ENCODE measurements at regions not wholly inside any gene's neighbourhood (a gene's known extent, or its start where the extent isn't known, plus 50 kb on each side); places are given as distances from the start of the nearest gene placed in this dataset.

DNA sequence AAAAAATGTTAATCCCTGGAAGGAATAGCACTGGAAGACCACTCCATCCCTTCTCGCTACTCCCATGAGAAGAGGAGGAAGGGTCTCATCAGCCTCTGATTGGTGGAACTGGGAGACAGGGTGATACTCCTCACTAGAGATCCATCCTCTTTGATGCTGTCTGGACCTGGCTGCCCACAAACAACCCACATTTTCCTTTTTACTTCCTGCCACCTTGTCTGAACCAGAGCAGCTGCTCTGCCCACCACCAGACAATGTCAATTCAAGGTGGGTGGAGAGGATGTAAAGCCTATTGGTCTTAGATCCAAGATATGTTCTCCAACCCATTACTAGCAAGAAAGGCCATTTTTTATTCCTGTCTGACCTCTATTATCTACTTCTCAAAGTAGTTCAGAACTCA lies 246.9 kb upstream of the TANK start:
- TF ChIP-seq, protein P1, sequence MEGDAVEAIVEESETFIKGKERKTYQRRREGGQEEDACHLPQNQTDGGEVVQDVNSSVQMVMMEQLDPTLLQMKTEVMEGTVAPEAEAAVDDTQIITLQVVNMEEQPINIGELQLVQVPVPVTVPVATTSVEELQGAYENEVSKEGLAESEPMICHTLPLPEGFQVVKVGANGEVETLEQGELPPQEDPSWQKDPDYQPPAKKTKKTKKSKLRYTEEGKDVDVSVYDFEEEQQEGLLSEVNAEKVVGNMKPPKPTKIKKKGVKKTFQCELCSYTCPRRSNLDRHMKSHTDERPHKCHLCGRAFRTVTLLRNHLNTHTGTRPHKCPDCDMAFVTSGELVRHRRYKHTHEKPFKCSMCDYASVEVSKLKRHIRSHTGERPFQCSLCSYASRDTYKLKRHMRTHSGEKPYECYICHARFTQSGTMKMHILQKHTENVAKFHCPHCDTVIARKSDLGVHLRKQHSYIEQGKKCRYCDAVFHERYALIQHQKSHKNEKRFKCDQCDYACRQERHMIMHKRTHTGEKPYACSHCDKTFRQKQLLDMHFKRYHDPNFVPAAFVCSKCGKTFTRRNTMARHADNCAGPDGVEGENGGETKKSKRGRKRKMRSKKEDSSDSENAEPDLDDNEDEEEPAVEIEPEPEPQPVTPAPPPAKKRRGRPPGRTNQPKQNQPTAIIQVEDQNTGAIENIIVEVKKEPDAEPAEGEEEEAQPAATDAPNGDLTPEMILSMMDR (IDR thresholded peaks at IDR 0.05) = no peak
- no peak for TF ChIP-seq POLR2AphosphoS5 (IDR thresholded peaks at IDR 0.05; ENCODE audit: low read depth, low read length)
- no peak for TF ChIP-seq TCF7L2 (IDR thresholded peaks at IDR 0.05; ENCODE audit: low read depth, low read length)
- TF ChIP-seq SIN3A (IDR thresholded peaks at IDR 0.05; ENCODE audit: borderline replicate concordance, insufficient read depth, low read depth, low read length) = no peak
- no peak for TF ChIP-seq REST (IDR thresholded peaks at IDR 0.05; ENCODE audit: insufficient read depth in 1 of 2, low read depth in 2 of 2, low read length in 1 of 2)

Data from Panc1 (cell line).